GM21619 (cell line): ENCODE measurements at regions not wholly inside any gene's neighbourhood (a gene's known extent, or its start where the extent isn't known, plus 50 kb on each side); places are given as distances from the start of the nearest gene placed in this dataset.

Experiments
- ATAC-seq: cut with Tn5 transposase; IDR thresholded peaks from one replicate; pipeline ENCODE4 v1.9.1; 2021; ENCODE audit not compliant: unreplicated experiment

- ATAC-seq, result no peak
Observed at GRCh38 chr6:71476872-71477271, 188.3 kb downstream of the OGFRL1 start.

DNA sequence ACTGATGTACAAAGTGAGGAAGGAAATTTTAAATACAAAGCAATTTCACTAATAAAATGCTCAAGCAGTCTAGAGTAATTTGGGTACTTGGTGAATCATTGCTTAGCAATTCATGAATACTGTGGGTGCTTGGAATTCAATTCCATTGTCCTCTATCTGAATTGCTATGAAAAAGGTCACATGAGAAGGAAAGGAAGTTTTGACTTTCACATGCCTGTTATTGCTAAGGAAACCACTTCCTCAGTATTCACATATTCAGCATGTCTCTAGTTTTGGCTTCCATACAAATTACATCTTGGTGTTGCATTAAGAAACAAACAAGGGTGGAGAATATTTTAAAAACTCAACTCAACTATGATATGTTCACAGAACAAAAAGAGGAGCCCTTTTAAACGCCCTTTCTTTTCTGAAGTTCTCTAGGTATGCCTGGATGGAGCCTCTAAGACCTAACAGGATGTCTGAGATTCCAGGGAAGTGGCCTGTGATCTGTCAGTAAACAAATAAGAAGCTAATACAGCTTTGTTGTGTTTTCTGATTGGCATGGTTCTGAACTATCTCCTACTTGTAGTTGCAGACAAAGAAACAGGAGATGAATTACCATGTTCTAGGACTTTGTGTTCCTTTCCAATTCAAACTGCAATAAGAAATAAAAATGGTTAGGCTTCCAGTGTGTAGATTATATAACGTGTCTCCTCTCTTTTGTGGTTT is 190.4 kb downstream of the OGFRL1 start:
- ATAC-seq, result no peak

DNA sequence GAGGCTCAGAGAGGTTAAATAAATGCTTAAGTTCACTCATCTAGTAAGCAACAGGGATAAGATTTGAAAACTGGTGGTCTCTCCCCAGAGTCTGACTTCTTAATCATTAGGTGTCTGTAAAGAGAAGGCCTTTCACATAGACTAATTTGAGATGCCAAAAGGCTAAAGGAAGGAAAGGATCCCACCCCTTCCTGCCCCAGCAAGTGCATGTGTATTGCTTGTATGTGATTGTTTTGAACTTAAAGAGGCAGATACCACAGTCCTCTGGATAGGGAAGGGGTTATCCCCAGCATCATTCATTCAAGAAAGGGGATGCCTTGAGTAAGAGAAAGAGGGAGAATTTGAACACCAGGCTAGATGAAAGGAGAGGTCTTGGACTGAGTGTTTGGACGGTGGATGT is 192.0 kb downstream of the OGFRL1 start:
- ATAC-seq, result no peak

DNA sequence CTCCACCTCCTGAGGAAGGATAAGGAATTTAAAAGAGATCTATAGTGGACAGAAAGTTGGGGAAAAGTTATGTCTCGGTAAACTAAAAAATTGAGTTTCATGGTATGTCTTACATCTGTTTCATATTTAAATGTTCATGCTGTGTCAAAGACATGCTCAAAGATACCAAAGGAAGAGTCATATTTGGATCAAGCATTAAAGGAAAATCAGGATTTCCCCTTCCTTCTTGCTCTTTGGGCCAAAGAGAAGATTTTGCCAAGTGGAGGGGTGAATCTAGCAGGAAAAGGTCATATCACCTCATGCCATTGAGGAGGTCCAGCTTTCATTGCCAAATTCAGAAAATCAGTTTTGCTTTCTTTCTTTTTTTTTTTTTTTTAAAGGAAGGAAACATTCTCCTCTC is 192.4 kb downstream of the OGFRL1 start:
- ATAC-seq, result no peak

GRCh38 chr6:71481801-71482200 is 193.2 kb downstream of the OGFRL1 start:
- ATAC-seq, result no peak

GRCh38 chr6:71482742-71483141 is 194.1 kb downstream of the OGFRL1 start:
- no peak for ATAC-seq

DNA sequence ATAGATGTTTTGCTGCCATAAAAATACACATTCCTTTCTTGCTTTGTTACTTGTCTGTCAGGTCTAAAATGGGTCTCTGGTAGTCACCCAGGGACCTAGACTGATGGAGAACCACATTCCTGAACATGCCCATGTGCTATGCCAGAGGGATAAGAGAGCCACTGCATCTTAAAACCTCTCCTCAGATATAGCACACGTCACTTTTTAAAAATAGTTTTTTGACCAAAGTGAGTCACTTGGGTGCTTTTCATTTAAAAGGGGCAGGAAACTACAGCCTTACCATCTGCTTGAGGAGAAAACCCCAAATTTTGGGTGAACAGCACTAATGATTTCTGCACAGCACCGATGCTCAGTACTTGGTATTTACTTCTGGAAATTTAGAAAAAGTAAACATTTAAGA is 197.8 kb downstream of the OGFRL1 start:
- ATAC-seq, result peak; percentile 63

DNA sequence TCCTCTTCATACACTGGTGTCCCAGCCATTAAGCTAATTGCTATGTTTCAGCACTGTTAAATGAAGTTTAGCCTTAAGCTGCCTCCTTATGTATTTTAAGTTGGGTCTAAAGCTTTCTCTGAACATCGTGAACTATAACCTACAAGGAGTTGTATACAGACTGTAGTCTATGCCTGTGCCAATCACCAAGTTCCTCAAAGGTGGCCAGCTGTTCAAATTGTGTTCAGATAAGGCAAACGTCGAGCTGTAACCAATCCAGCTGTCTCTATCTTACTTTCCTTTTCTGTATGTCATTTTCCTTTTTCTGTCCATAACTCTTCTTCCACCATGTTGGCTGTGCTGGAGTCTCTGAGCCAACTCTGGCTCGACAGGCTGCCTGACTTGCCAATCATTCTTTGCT is 199.6 kb downstream of the OGFRL1 start:
- ATAC-seq, result no peak

DNA sequence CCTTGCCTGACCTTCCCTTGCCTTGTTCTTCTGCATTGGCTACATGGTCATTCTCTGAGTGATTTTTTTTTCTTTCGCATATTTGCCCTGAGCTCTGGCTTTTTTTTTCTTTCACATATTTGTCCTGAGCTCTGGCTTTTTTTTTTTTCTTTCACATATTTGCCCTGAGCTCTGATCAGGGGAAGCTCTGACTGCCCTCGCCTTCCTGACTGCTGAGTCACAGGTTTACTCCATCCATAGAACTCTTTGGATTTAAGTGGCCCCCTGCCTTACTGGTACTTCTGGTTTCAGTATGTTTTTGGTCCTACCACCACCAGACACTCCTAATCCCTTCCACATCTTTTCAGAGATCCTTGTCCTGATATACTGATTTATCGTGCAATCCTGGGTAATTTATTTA is 201.1 kb downstream of the OGFRL1 start:
- no peak for ATAC-seq

- no peak for ATAC-seq
Observed at GRCh38 chr6:71490876-71491275, 202.3 kb downstream of the OGFRL1 start.

- ATAC-seq, result no peak
Observed at GRCh38 chr6:71491844-71492243, 203.2 kb downstream of the OGFRL1 start.

GRCh38 chr6:71492668-71493067 is 204.1 kb downstream of the OGFRL1 start:
- no peak for ATAC-seq

DNA sequence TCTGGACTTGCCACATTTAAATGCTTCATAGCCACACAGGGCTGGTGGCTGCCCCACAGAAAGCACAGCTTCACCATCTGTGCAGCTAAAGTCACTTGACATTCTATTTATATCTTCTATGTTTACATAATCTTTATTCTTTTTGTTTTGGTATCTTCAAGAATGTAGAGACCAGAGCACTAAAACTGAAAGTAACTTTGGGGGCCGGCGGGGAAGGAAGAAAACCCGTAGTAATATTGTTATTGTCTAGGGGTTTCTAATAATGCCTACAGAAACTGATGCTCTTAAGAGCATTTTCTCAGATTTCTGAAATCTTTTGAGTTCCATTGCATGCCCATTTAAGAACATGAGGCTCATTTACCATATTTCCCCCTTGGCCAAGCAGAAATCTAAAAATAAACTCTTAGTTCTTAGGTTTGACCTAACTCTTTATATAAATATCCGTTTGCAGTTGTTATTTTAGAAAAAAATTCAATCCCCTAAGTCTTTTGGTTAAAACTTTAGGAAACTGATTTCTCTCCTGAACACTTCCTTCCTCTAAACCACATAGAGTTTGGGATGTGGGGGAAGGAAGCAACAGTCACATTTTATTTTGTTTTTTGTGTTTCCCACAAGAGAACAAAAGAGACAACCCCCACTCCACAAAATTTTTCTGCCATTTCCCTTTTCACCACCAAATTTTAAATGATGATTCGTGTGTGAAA is 207.6 kb downstream of the OGFRL1 start:
- peak; percentile 100 for ATAC-seq

GRCh38 chr6:71496722-71497033 is 208.1 kb downstream of the OGFRL1 start:
- ATAC-seq, result no peak

DNA sequence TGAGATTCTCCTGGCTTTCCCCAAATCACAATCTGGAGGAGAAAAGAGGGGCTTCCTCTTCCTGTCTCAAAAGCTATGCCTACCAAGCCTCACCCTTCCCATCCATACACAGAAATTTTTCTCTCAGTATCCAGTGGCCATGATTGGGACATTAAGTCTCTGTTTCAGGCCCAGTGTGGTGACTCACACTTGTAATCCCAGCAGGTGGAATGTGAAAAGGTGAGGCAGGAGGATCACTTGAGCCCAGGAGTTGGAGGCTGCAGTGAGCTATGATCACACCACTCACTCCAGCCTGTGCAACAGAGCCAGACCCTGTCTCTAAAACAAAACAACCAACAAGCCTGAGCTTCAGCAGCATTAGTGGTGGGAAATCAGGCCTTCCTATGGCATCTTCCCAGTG is 210.0 kb downstream of the OGFRL1 start:
- ATAC-seq, result no peak

- ATAC-seq, result no peak
Observed at GRCh38 chr6:71499667-71500066, 211.1 kb downstream of the OGFRL1 start.

DNA sequence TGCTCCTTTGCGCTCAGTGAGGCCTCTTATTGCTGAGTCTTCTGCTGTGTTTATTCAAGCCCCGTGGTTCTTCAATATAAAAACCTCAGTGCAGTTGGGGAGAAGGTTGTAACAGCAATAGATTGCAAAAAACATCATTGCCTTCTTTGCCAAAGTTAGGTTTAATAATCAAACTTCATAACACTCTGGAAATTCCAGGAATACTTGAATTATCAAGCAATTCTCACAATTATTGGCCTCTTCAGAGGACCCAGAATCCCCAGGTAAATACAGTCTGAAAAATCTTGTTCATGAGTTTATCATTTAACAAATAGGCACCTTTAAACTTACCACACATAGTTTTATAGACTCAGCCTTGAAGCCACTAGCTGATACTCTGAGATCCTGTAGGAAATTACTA is 213.6 kb downstream of the OGFRL1 start:
- no peak for ATAC-seq

GRCh38 chr6:71502956-71503355 is 214.3 kb downstream of the OGFRL1 start:
- no peak for ATAC-seq

- no peak for ATAC-seq
Observed at GRCh38 chr6:71507183-71507582, 218.6 kb downstream of the OGFRL1 start.

- ATAC-seq, result no peak
Observed at GRCh38 chr6:71509191-71510005, 220.8 kb downstream of the OGFRL1 start.

- ATAC-seq, result peak; percentile 81
Observed at GRCh38 chr6:71510057-71510713, 221.6 kb downstream of the OGFRL1 start.

DNA sequence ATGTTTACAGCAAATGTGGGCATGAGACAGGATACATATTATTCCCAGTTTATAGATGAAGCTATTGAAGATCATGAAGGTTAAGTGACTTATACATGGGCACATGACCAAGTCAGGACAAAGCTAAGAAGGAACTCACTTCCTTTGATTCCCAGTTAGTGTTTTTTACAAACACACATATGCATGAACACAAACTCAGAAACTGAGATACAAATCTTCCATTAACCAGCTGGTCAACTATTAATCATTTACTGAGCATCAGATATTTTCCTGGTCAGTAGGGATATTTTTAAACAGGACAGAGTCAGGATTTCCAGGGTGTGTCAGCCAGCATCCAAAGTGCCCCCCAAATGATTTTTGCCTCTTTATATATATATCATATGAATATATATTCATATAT is 222.2 kb downstream of the OGFRL1 start:
- no peak for ATAC-seq
